ENCODE measurements at regions not wholly inside any gene's neighbourhood (a gene's known extent, or its start where the extent isn't known, plus 50 kb on each side); places are given as distances from the start of the nearest gene placed in this dataset.
"Not testable (repeated sequence)": the region's sequence is repeated elsewhere in the genome, so short reads cannot be mapped to it uniquely, and the experiment has no call there.

DNA sequence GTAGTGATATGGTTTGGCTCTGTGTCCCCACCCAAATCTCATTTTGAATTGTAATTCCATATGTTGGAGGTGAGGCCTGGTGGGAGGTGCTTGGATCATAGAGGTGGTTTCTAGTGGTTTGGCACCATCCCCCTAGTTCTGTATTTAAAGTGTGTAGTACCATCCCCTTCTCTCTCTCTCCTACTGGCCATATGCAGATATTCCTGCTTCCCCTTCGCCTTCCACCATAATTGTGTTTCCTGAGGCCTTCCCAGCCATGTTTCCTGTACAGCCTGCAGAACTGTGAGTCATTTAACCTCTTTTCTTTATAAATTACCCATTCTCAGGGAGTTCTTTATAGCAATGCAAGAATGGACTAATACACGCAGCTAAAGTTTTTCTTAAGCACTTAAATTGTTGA lies 340.0 kb downstream of the ANAPC1 start:
- TF ChIP-seq, protein P1, sequence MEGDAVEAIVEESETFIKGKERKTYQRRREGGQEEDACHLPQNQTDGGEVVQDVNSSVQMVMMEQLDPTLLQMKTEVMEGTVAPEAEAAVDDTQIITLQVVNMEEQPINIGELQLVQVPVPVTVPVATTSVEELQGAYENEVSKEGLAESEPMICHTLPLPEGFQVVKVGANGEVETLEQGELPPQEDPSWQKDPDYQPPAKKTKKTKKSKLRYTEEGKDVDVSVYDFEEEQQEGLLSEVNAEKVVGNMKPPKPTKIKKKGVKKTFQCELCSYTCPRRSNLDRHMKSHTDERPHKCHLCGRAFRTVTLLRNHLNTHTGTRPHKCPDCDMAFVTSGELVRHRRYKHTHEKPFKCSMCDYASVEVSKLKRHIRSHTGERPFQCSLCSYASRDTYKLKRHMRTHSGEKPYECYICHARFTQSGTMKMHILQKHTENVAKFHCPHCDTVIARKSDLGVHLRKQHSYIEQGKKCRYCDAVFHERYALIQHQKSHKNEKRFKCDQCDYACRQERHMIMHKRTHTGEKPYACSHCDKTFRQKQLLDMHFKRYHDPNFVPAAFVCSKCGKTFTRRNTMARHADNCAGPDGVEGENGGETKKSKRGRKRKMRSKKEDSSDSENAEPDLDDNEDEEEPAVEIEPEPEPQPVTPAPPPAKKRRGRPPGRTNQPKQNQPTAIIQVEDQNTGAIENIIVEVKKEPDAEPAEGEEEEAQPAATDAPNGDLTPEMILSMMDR (conservative IDR thresholded peaks at IDR 0.05; ENCODE audit: low read length), result not testable (repeated sequence)
- TF ChIP-seq EZH2phosphoT487 (IDR thresholded peaks at IDR 0.05; ENCODE audit: borderline replicate concordance), result not testable (repeated sequence)
